Mesendoderm (in vitro differentiated cells): ENCODE measurements at regions not wholly inside any gene's neighbourhood (a gene's known extent, or its start where the extent isn't known, plus 50 kb on each side); places are given as distances from the start of the nearest gene placed in this dataset.
"Not testable (repeated sequence)": the region's sequence is repeated elsewhere in the genome, so short reads cannot be mapped to it uniquely, and the experiment has no call there.

Experiments used
- DNase-seq: peaks from one replicate; pipeline ENCODE4 v3.0.0; 2013
- H2AK5ac ChIP-seq: 2 replicates; pipeline ENCODE4 v1.6.1; 2013; ENCODE audit warnings: low read length, inconsistent platforms
- H2BK120ac ChIP-seq: 2 replicates; pipeline ENCODE4 v1.6.1; 2013; ENCODE audit warnings: low read depth, mild to moderate bottlenecking, low read length, moderate library complexity, mixed read lengths
- H2BK15ac ChIP-seq: replicated peaks from 2 replicates; pipeline ENCODE4 v1.6.1; 2013; ENCODE audit warnings: low read depth, mild to moderate bottlenecking, moderate library complexity
- H2BK5ac ChIP-seq: 2 replicates; pipeline ENCODE4 v1.6.1; 2013; ENCODE audit warnings: low read length, inconsistent platforms
- H3K18ac ChIP-seq: 2 replicates; pipeline ENCODE4 v1.6.1; 2013; ENCODE audit warnings: mild to moderate bottlenecking, low read length, mixed read lengths
- H3K23ac ChIP-seq: one replicate; pipeline ENCODE4 v1.6.1; 2013; ENCODE audit warnings: low read length
- H3K27ac ChIP-seq: 2 replicates; pipeline ENCODE4 v1.5.1; 2013; ENCODE audit warnings: low read depth, mild to moderate bottlenecking, inconsistent platforms, low read length, moderate library complexity
- H3K27me3 ChIP-seq: 2 replicates; pipeline ENCODE4 v1.6.1; 2013; ENCODE audit warnings: low read length, control low read depth, mild to moderate bottlenecking, inconsistent platforms; ENCODE audit not compliant: insufficient read depth, poor library complexity
- H3K36me3 ChIP-seq: 2 replicates; pipeline ENCODE4 v1.6.1; 2013; ENCODE audit warnings: low read length, inconsistent platforms; ENCODE audit not compliant: control insufficient read depth, insufficient read depth
- H3K4ac ChIP-seq: one replicate; pipeline ENCODE4 v1.6.1; 2013; ENCODE audit warnings: low read depth, mild to moderate bottlenecking, low read length, moderate library complexity
- H3K4me1 ChIP-seq: 2 replicates; pipeline ENCODE4 v1.6.1; 2013; ENCODE audit warnings: low read depth, low read length, inconsistent platforms; ENCODE audit not compliant: control insufficient read depth
- H3K4me2 ChIP-seq: 2 replicates; pipeline ENCODE4 v1.6.1; 2013; ENCODE audit warnings: low read length
- H3K4me3 ChIP-seq: 2 replicates; pipeline ENCODE4 v1.5.1; 2013; ENCODE audit warnings: mild to moderate bottlenecking, low read length
- H3K56ac ChIP-seq: one replicate; pipeline ENCODE4 v1.6.1; 2013; ENCODE audit warnings: low read length
- H3K79me1 ChIP-seq: 2 replicates; pipeline ENCODE4 v1.6.1; 2013; ENCODE audit warnings: low read length, inconsistent platforms
- H3K79me2 ChIP-seq: 2 replicates; pipeline ENCODE4 v1.6.1; 2013; ENCODE audit warnings: mild to moderate bottlenecking, low read length; ENCODE audit not compliant: control insufficient read depth, insufficient read depth
- H3K9ac ChIP-seq: 2 replicates; pipeline ENCODE4 v1.6.1; 2013; ENCODE audit warnings: low read length, inconsistent platforms
- H4K5ac ChIP-seq: one replicate; pipeline ENCODE4 v1.6.1; 2013; ENCODE audit warnings: low read length
- H4K8ac ChIP-seq: one replicate; pipeline ENCODE4 v1.6.1; 2013; ENCODE audit warnings: low read depth, mild to moderate bottlenecking, control low read depth, low read length, moderate library complexity
- WGBS: extraction: QIAGEN DNeasy Blood & Tissue Kit; methylation state at CpG from one replicate; pipeline ENCODE4 v1.1.7; 2013; ENCODE audit warnings: low lambda C conversion rate, missing lambda C conversion rate; ENCODE audit not compliant: insufficient coverage; ENCODE audit errors: extremely low coverage; 5-methylcytosine and 5-hydroxymethylcytosine counted together

- not testable (repeated sequence) for H3K4me3 ChIP-seq, DNase-seq, H3K27me3 ChIP-seq, H2AK5ac ChIP-seq, H3K4ac ChIP-seq, H3K4me1 ChIP-seq, H2BK15ac ChIP-seq, H4K5ac ChIP-seq, H3K4me2 ChIP-seq, H3K18ac ChIP-seq, H3K9ac ChIP-seq, H3K27ac ChIP-seq, H2BK5ac ChIP-seq, H3K23ac ChIP-seq, H4K8ac ChIP-seq, H3K36me3 ChIP-seq, H2BK120ac ChIP-seq, H3K79me2 ChIP-seq, H3K79me1 ChIP-seq, H3K56ac ChIP-seq
- no CpG with 5 or more reads among the region's 3 CpGs for WGBS
These were observed 587.6 kb downstream of the EDEM1 start for GRCh38 chr3:5775100-5775499.

DNA sequence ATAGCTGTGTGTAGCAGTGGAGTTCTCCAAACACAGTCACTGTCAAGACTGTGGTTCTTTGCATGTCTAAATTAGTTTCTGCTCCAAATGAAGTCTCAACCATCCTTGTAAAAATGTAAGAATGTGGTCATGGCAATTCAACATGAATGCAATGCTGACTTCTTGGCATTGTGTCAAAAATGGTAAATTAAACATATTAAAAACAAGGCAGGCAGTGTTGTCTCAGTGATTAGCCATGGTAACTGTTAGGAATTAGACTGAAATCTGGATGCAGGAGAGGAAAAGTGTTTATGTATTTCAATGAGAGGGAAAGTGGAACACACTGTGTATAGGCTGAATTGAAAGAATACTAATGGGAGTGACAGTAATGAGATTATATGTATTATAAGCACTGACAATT, 597.2 kb downstream of the EDEM1 start:
- H4K5ac ChIP-seq = no peak overlapping the region
- no peak overlapping the region for H2BK120ac ChIP-seq
- H3K27me3 ChIP-seq = no peaks in the 10 kb centered on the region
- no peak overlapping the region for H3K4me2 ChIP-seq
- no peaks in the 10 kb centered on the region for H3K79me1 ChIP-seq
- no peak overlapping the region for H2BK5ac ChIP-seq
- H2AK5ac ChIP-seq = no peak overlapping the region
- H2BK15ac ChIP-seq = no peak overlapping the region
- no peak for DNase-seq
- no peak overlapping the region for H3K4me3 ChIP-seq
- no peak overlapping the region for H3K56ac ChIP-seq
- H3K4me1 ChIP-seq = no peaks in the 10 kb centered on the region
- H3K27ac ChIP-seq = no peak overlapping the region
- no peaks in the 10 kb centered on the region for H3K79me2 ChIP-seq
- no peak overlapping the region for H4K8ac ChIP-seq
- H3K9ac ChIP-seq = no peak overlapping the region
- no peak overlapping the region for H3K4ac ChIP-seq
- no peak overlapping the region for H3K18ac ChIP-seq
- no peak overlapping the region for H3K23ac ChIP-seq
- no peaks in the 10 kb centered on the region for H3K36me3 ChIP-seq

GRCh38 chr3:5787861-5788488, 600.5 kb downstream of the EDEM1 start:
- H3K4me2 ChIP-seq = no peak overlapping the region
- H4K5ac ChIP-seq = no peak overlapping the region
- H3K18ac ChIP-seq = no peak overlapping the region
- peak; percentile 67 for DNase-seq
- H3K79me1 ChIP-seq = no peaks in the 10 kb centered on the region
- H2BK15ac ChIP-seq = no peak overlapping the region
- H3K56ac ChIP-seq = no peak overlapping the region
- H3K79me2 ChIP-seq = no peaks in the 10 kb centered on the region
- no peak overlapping the region for H2BK5ac ChIP-seq
- H3K9ac ChIP-seq = no peak overlapping the region
- H3K36me3 ChIP-seq = no peaks in the 10 kb centered on the region
- no CpG with 5 or more reads among the region's 6 CpGs for WGBS
- H3K23ac ChIP-seq = no peak overlapping the region
- H3K27me3 ChIP-seq = no peaks in the 10 kb centered on the region
- no peak overlapping the region for H2BK120ac ChIP-seq
- H2AK5ac ChIP-seq = no peak overlapping the region
- H3K4ac ChIP-seq = no peak overlapping the region
- H3K4me3 ChIP-seq = no peak overlapping the region
- H3K27ac ChIP-seq = no peak overlapping the region
- H4K8ac ChIP-seq = no peak overlapping the region
- no peaks in the 10 kb centered on the region for H3K4me1 ChIP-seq

DNA sequence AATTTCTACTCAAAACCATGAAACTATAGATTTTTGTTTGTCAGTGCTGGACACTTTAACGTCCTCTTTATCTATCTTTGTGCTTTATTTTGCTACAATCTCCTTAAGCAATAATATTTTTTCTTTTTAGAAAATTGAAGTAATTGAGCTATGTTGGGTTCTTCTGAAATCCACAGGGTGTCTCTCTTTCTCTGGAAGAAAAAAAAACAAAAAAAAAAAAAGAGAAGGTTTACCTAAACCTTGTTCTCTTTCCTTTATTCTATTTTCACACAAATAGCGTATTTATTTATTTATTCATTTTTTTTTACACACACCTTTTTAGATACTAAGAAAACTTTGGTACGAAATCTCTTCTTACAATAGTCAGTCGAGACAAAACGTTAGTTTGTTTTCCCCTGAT, 601.0 kb downstream of the EDEM1 start:
- H3K18ac ChIP-seq = no peak overlapping the region
- no peaks in the 10 kb centered on the region for H3K27me3 ChIP-seq
- H3K4ac ChIP-seq = no peak overlapping the region
- no peak overlapping the region for H4K5ac ChIP-seq
- H3K9ac ChIP-seq = no peak overlapping the region
- DNase-seq = no peak
- no peak overlapping the region for H3K23ac ChIP-seq
- no peak overlapping the region for H2BK5ac ChIP-seq
- no peak overlapping the region for H4K8ac ChIP-seq
- no peak overlapping the region for H2BK120ac ChIP-seq
- no peak overlapping the region for H3K4me2 ChIP-seq
- H2AK5ac ChIP-seq = no peak overlapping the region
- no peaks in the 10 kb centered on the region for H3K79me1 ChIP-seq
- no peaks in the 10 kb centered on the region for H3K4me1 ChIP-seq
- H3K36me3 ChIP-seq = no peaks in the 10 kb centered on the region
- H3K56ac ChIP-seq = no peak overlapping the region
- no peak overlapping the region for H2BK15ac ChIP-seq
- no peak overlapping the region for H3K27ac ChIP-seq
- no peak overlapping the region for H3K4me3 ChIP-seq
- 100% methylated on average over 2 of the region's 5 CpGs for WGBS
- no peaks in the 10 kb centered on the region for H3K79me2 ChIP-seq

- no peaks in the 10 kb centered on the region for H3K79me2 ChIP-seq
- H3K79me1 ChIP-seq = no peaks in the 10 kb centered on the region
- H3K4me2 ChIP-seq = no peak overlapping the region
- no peaks in the 10 kb centered on the region for H3K4me1 ChIP-seq
- no peak overlapping the region for H3K56ac ChIP-seq
- no peak overlapping the region for H2BK5ac ChIP-seq
- no peak overlapping the region for H3K18ac ChIP-seq
- H3K4me3 ChIP-seq = no peak overlapping the region
- H3K9ac ChIP-seq = no peak overlapping the region
- H3K27me3 ChIP-seq = no peaks in the 10 kb centered on the region
- H3K27ac ChIP-seq = no peak overlapping the region
- WGBS = no CpG with 5 or more reads among the region's 1 CpG
- no peak overlapping the region for H3K4ac ChIP-seq
- H2AK5ac ChIP-seq = no peak overlapping the region
- DNase-seq = peak; percentile 57
- no peak overlapping the region for H3K23ac ChIP-seq
- H4K5ac ChIP-seq = no peak overlapping the region
- no peak overlapping the region for H2BK15ac ChIP-seq
- H2BK120ac ChIP-seq = no peak overlapping the region
- no peak overlapping the region for H4K8ac ChIP-seq
- H3K36me3 ChIP-seq = no peaks in the 10 kb centered on the region
These were observed 604.1 kb downstream of the EDEM1 start for GRCh38 chr3:5791558-5791957.

DNA sequence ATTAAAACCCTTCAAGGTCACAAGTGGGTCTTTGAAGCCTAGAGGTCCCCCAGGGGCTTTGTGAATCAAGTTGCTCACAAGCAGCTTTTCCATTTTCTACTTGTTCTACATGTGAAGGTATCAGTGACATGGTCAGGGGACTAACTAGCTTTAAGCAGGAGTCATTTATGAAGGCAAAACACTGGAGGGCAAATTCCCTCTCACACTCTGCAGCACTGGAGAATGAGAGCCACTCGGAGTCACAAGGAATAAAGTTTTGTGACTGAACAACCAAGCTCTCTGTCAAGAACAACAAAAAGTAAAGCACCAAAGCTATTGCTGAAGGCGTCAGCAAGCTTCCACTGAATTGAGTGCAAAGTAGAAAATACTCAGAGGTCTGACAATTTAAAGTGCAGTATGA, 609.0 kb downstream of the EDEM1 start:
- Histone ChIP-seq H3K4me3 (no peak overlapping the region), H2BK15ac (no peak overlapping the region), H2BK120ac (no peak overlapping the region), H3K79me2 (no peaks in the 10 kb centered on the region), H3K79me1 (no peaks in the 10 kb centered on the region), H4K5ac (no peak overlapping the region), H2AK5ac (no peak overlapping the region), H3K36me3 (no peaks in the 10 kb centered on the region), H3K4ac (no peak overlapping the region), H3K23ac (no peak overlapping the region), H3K18ac (no peak overlapping the region), H3K9ac (no peak overlapping the region), H3K56ac (no peak overlapping the region), H3K27me3 (no peaks in the 10 kb centered on the region), H2BK5ac (no peak overlapping the region), H3K4me2 (no peak overlapping the region), H3K4me1 (no peaks in the 10 kb centered on the region), H3K27ac (no peak overlapping the region), H4K8ac (no peak overlapping the region)
- WGBS = no CpG with 5 or more reads among the region's 2 CpGs
- no peak for DNase-seq
